Thyroid gland (tissue), 4 donors: ENCODE measurements at regions not wholly inside any gene's neighbourhood (a gene's known extent, or its start where the extent isn't known, plus 50 kb on each side); places are given as distances from the start of the nearest gene placed in this dataset.

Experiments used
- POLR2A ChIP-seq, 2 donors: fragments of 450-650 bp; IDR thresholded peaks; one replicate each; pipeline ENCODE4 v1.6.1; 2017; ENCODE audit warnings: antibody characterized with exemption in 2 of 2, mild to moderate bottlenecking in 2 of 2, moderate library complexity in 1 of 2
- TF ChIP-seq, protein P1 (sequence below), 6 experiments: fragments of 200-600 bp in 3 of 6; fragments of 450-650 bp in 3 of 6; sonication (generic) in 3 of 6; IDR thresholded peaks; one replicate each; pipeline ENCODE4 v1.5.1; 2016 to 2019; ENCODE audit warnings: antibody characterized with exemption in 6 of 6, mild to moderate bottlenecking in 2 of 6, inconsistent platforms in 1 of 6, moderate library complexity in 1 of 6

DNA sequence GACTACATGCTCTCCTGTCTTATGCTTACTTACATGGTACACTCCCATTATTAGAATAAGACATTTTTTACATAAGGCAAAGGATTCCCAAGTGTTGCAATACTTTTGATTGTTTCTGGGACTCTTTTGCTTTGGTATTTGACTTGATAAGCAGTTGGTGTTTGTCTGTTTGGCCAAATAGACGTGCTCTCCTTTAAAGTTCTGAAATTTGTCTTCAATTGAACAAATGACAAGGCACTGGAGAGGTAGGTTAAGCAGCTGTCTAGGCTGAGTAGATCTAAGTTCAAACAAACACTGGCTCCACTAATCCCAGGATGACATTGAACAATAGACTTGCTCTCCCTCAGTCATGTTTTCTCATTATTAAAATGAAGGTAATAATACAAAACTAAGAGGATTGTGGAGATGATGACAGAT, 430.5 kb downstream of the STK39 start:
- TF ChIP-seq, protein P1, sequence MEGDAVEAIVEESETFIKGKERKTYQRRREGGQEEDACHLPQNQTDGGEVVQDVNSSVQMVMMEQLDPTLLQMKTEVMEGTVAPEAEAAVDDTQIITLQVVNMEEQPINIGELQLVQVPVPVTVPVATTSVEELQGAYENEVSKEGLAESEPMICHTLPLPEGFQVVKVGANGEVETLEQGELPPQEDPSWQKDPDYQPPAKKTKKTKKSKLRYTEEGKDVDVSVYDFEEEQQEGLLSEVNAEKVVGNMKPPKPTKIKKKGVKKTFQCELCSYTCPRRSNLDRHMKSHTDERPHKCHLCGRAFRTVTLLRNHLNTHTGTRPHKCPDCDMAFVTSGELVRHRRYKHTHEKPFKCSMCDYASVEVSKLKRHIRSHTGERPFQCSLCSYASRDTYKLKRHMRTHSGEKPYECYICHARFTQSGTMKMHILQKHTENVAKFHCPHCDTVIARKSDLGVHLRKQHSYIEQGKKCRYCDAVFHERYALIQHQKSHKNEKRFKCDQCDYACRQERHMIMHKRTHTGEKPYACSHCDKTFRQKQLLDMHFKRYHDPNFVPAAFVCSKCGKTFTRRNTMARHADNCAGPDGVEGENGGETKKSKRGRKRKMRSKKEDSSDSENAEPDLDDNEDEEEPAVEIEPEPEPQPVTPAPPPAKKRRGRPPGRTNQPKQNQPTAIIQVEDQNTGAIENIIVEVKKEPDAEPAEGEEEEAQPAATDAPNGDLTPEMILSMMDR (IDR thresholded peaks at IDR 0.05) = no peak
- TF ChIP-seq POLR2A (IDR thresholded peaks at IDR 0.05) = no peak
